ENCODE measurements at regions not wholly inside any gene's neighbourhood (a gene's known extent, or its start where the extent isn't known, plus 50 kb on each side); places are given as distances from the start of the nearest gene placed in this dataset.
"Not testable (repeated sequence)": the region's sequence is repeated elsewhere in the genome, so short reads cannot be mapped to it uniquely, and the experiment has no call there.

DNA sequence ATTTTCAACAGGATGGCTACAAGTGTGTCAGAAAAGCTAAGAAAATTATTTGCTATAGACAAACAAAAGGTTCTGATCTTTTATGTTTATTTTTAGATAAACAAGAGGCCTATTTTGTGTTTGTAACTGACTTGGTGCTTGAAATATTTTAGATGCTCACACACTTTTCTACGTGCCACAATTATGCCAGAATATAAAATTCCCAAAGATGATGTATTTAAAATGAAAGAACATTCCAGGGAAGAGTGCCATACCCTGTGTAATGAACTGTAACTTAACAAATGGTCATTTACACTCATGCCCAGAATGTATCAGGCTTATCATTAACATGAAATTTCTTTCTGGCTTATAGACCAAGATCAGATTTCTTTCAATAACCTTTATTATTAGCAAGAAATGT, 144.9 kb upstream of the MTPN start:
- no peak for DNase-seq (ENCODE audit: low read depth)
- no peak overlapping the region for H3K4me3 ChIP-seq (ENCODE audit: control insufficient read depth, low read depth, low read length)
- TF ChIP-seq CTCF (conservative IDR thresholded peaks at IDR 0.05; ENCODE audit: control insufficient read depth, insufficient read depth, low read depth, low read length): no peak

DNA sequence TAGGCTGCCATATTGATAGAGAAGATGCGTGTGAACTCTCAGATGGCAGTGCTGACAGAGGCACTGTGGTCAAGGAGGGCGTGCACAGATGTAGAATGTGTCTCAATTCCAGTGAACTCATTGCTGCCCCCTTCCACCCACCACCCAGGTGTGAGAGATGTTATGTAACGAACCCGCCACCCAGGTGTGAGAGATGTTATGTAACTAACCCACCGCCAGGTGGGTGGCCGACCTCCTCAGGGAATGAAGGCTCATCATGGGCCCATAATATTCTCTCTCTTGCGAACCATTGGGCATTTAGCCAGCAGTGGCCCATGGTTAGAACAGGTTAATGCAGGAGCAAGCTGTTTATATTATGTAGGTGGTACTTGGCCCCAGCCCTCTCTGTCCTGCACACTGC, 140.4 kb upstream of the MTPN start:
- no peak for TF ChIP-seq CTCF (conservative IDR thresholded peaks at IDR 0.05; ENCODE audit: control insufficient read depth, insufficient read depth, low read depth, low read length)

DNA sequence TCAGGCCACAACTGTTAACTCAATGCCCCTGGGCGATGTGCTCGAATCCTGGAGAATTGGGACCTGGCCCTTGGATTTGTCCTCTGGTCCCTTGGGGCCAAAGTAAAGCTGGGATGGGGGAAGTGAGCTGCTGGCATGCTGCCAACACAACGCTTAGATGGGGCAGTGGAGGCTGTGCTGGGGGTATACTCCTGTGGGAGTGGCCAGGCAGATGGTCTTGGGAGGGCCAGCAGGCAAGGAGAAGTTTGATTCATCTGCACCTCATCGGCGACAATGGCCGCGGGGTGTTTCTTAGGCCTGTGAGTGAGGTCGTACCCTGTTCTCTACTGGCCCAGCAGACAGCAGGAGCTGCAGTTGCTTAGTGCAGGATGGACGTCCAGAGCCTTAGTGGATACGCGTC, 139.0 kb upstream of the MTPN start:
- no peak for DNase-seq (ENCODE audit: low read depth)
- TF ChIP-seq CTCF (conservative IDR thresholded peaks at IDR 0.05; ENCODE audit: control insufficient read depth, insufficient read depth, low read depth, low read length): no peak
- no peak overlapping the region for H3K4me3 ChIP-seq (ENCODE audit: control insufficient read depth, low read depth, low read length)

More for the DNA sequence above, 140.4 kb upstream of the MTPN start:
- no peak for DNase-seq (ENCODE audit: low read depth)
- no peak overlapping the region for H3K4me3 ChIP-seq (ENCODE audit: control insufficient read depth, low read depth, low read length)

GRCh38 chr7:136114966-136115762, 138.0 kb upstream of the MTPN start:
- DNase-seq (ENCODE audit: low read depth): peak; percentile 47
- peak; percentile 68 for TF ChIP-seq CTCF (conservative IDR thresholded peaks at IDR 0.05; ENCODE audit: control insufficient read depth, insufficient read depth, low read depth, low read length)
- no peak overlapping the region for H3K4me3 ChIP-seq (ENCODE audit: control insufficient read depth, low read depth, low read length)

DNA sequence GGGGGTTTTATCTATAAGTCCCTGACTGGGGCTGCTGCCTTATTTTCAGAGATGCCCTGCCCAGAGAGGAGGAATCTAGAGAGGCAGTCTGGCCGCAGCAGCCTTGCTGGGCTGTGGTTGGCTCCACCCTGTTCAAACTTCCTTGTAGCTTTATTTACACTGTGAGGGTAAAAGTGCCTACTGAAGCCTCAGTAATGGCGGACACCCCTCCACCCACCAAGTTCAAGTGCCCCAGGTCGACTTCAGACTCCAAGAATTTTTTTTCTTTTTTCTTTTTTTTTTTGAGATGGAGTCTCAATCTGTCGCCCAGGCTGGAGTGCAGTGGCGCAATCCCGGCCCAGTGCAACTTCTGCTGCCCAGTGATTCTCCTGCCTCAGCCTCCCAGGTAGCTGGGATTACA, 137.3 kb upstream of the MTPN start:
- not testable (repeated sequence) for H3K4me3 ChIP-seq (ENCODE audit: control insufficient read depth, low read depth, low read length); DNase-seq (ENCODE audit: low read depth)

GRCh38 chr7:136109037-136109436, 131.9 kb upstream of the MTPN start:
- DNase-seq (ENCODE audit: low read depth); H3K4me3 ChIP-seq (ENCODE audit: control insufficient read depth, low read depth, low read length): not testable (repeated sequence)

GRCh38 chr7:136105191-136105590, 128.0 kb upstream of the MTPN start:
- DNase-seq (ENCODE audit: low read depth): no peak
- TF ChIP-seq CTCF (conservative IDR thresholded peaks at IDR 0.05; ENCODE audit: control insufficient read depth, insufficient read depth, low read depth, low read length): no peak
- no peak overlapping the region for H3K4me3 ChIP-seq (ENCODE audit: control insufficient read depth, low read depth, low read length)

DNA sequence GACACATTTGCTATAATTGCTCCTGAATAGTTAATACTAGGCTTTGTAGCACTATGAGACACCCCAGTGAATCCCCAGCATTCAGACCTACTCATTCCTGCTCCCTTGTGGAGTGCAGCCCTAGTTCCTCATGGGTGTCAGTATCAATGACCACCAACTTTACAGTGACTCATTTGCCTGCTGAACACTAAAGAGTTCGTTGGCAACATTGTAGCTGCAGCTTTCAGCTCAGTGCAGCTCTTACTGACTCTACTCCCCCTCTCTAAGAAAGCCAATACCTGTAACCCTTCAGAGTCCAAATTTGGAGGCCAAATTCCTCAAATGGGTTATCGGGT, 127.1 kb upstream of the MTPN start:
- H3K4me3 ChIP-seq (ENCODE audit: control insufficient read depth, low read depth, low read length): no peak overlapping the region
- no peak for DNase-seq (ENCODE audit: low read depth)
- no peak for TF ChIP-seq CTCF (conservative IDR thresholded peaks at IDR 0.05; ENCODE audit: control insufficient read depth, insufficient read depth, low read depth, low read length)

Measured in fibroblast of mammary gland (primary cell).